ENCODE measurements at regions not wholly inside any gene's neighbourhood (a gene's known extent, or its start where the extent isn't known, plus 50 kb on each side); places are given as distances from the start of the nearest gene placed in this dataset.
"Not testable (repeated sequence)": the region's sequence is repeated elsewhere in the genome, so short reads cannot be mapped to it uniquely, and the experiment has no call there.

- FAIRE-seq: no peak
- no peak for DNase-seq (ENCODE audit: insufficient read length, low spot score)
- no peak for TF ChIP-seq PAX5 (IDR thresholded peaks at IDR 0.05; ENCODE audit: insufficient read depth, low read length, severe bottlenecking)
- TF ChIP-seq POU2F2 (IDR thresholded peaks at IDR 0.05; ENCODE audit: low read depth, low read length): no peak
- TF ChIP-seq POLR2AphosphoS5 (IDR thresholded peaks at IDR 0.05; ENCODE audit: low read depth, low read length): no peak
- TF ChIP-seq POLR2A (IDR thresholded peaks at IDR 0.05; ENCODE audit: low read depth, low read length): no peak
- TF ChIP-seq SPI1 (IDR thresholded peaks at IDR 0.05; ENCODE audit: low read depth, low read length): no peak
- TF ChIP-seq TAF1 (IDR thresholded peaks at IDR 0.05; ENCODE audit: low read depth, low read length): no peak
Observed at GRCh38 chr9:102439583-102439982, 555.5 kb upstream of the CYLC2 start.

- not testable (repeated sequence) for DNase-seq (ENCODE audit: insufficient read length, low spot score); FAIRE-seq
Observed at GRCh38 chr9:102436599-102436998, 558.5 kb upstream of the CYLC2 start.

- FAIRE-seq (no peak), DNase-seq (ENCODE audit: insufficient read length, low spot score) (no peak)
- no peak for TF ChIP-seq POLR2AphosphoS5 (IDR thresholded peaks at IDR 0.05; ENCODE audit: low read depth, low read length)
- TF ChIP-seq POLR2A (IDR thresholded peaks at IDR 0.05; ENCODE audit: low read depth, low read length): no peak
- TF ChIP-seq PAX5 (IDR thresholded peaks at IDR 0.05; ENCODE audit: insufficient read depth, low read length, severe bottlenecking): no peak
- TF ChIP-seq POU2F2 (IDR thresholded peaks at IDR 0.05; ENCODE audit: low read depth, low read length): no peak
- TF ChIP-seq SPI1 (IDR thresholded peaks at IDR 0.05; ENCODE audit: low read depth, low read length): no peak
- no peak for TF ChIP-seq TAF1 (IDR thresholded peaks at IDR 0.05; ENCODE audit: low read depth, low read length)
Observed at GRCh38 chr9:102435427-102435826, 559.7 kb upstream of the CYLC2 start.

GRCh38 chr9:102434545-102434944 is 560.6 kb upstream of the CYLC2 start:
- DNase-seq (ENCODE audit: insufficient read length, low spot score) (no peak), FAIRE-seq (no peak)
- TF ChIP-seq POLR2AphosphoS5 (IDR thresholded peaks at IDR 0.05; ENCODE audit: low read depth, low read length): no peak
- no peak for TF ChIP-seq TAF1 (IDR thresholded peaks at IDR 0.05; ENCODE audit: low read depth, low read length)
- no peak for TF ChIP-seq POU2F2 (IDR thresholded peaks at IDR 0.05; ENCODE audit: low read depth, low read length)
- TF ChIP-seq PAX5 (IDR thresholded peaks at IDR 0.05; ENCODE audit: insufficient read depth, low read length, severe bottlenecking): no peak
- no peak for TF ChIP-seq SPI1 (IDR thresholded peaks at IDR 0.05; ENCODE audit: low read depth, low read length)
- no peak for TF ChIP-seq POLR2A (IDR thresholded peaks at IDR 0.05; ENCODE audit: low read depth, low read length)

GRCh38 chr9:102428305-102428704 is 566.8 kb upstream of the CYLC2 start:
- FAIRE-seq (no peak), DNase-seq (ENCODE audit: insufficient read length, low spot score) (no peak)
- TF ChIP-seq POLR2AphosphoS5 (IDR thresholded peaks at IDR 0.05; ENCODE audit: low read depth, low read length) (no peak), POU2F2 (IDR thresholded peaks at IDR 0.05; ENCODE audit: low read depth, low read length) (no peak), SPI1 (IDR thresholded peaks at IDR 0.05; ENCODE audit: low read depth, low read length) (no peak), POLR2A (IDR thresholded peaks at IDR 0.05; ENCODE audit: low read depth, low read length) (no peak)

- not testable (repeated sequence) for DNase-seq (ENCODE audit: insufficient read length, low spot score); FAIRE-seq
Observed at GRCh38 chr9:102416251-102416650, 578.9 kb upstream of the CYLC2 start.

GRCh38 chr9:102405218-102405867 is 589.8 kb upstream of the CYLC2 start:
- FAIRE-seq: no peak
- TF ChIP-seq SPI1 (IDR thresholded peaks at IDR 0.05; ENCODE audit: low read depth, low read length) (no peak), POU2F2 (IDR thresholded peaks at IDR 0.05; ENCODE audit: low read depth, low read length) (no peak), POLR2AphosphoS5 (IDR thresholded peaks at IDR 0.05; ENCODE audit: low read depth, low read length) (no peak), TAF1 (IDR thresholded peaks at IDR 0.05; ENCODE audit: low read depth, low read length) (no peak), POLR2A (IDR thresholded peaks at IDR 0.05; ENCODE audit: low read depth, low read length) (no peak), PAX5 (IDR thresholded peaks at IDR 0.05; ENCODE audit: insufficient read depth, low read length, severe bottlenecking) (no peak)
- no peak for DNase-seq (ENCODE audit: insufficient read length, low spot score)

GRCh38 chr9:102403514-102403913 is 591.6 kb upstream of the CYLC2 start:
- DNase-seq (ENCODE audit: insufficient read length, low spot score): no peak
- no peak for FAIRE-seq
- no peak for TF ChIP-seq TAF1 (IDR thresholded peaks at IDR 0.05; ENCODE audit: low read depth, low read length)
- TF ChIP-seq PAX5 (IDR thresholded peaks at IDR 0.05; ENCODE audit: insufficient read depth, low read length, severe bottlenecking): no peak
- TF ChIP-seq POLR2A (IDR thresholded peaks at IDR 0.05; ENCODE audit: low read depth, low read length): no peak
- TF ChIP-seq SPI1 (IDR thresholded peaks at IDR 0.05; ENCODE audit: low read depth, low read length): no peak
- no peak for TF ChIP-seq POU2F2 (IDR thresholded peaks at IDR 0.05; ENCODE audit: low read depth, low read length)

GRCh38 chr9:102398205-102398604 is 596.9 kb upstream of the CYLC2 start:
- FAIRE-seq: no peak
- no peak for TF ChIP-seq POU2F2 (IDR thresholded peaks at IDR 0.05; ENCODE audit: low read depth, low read length)
- no peak for TF ChIP-seq TAF1 (IDR thresholded peaks at IDR 0.05; ENCODE audit: low read depth, low read length)
- no peak for TF ChIP-seq SPI1 (IDR thresholded peaks at IDR 0.05; ENCODE audit: low read depth, low read length)
- no peak for TF ChIP-seq POLR2A (IDR thresholded peaks at IDR 0.05; ENCODE audit: low read depth, low read length)
- no peak for TF ChIP-seq POLR2AphosphoS5 (IDR thresholded peaks at IDR 0.05; ENCODE audit: low read depth, low read length)
- TF ChIP-seq PAX5 (IDR thresholded peaks at IDR 0.05; ENCODE audit: insufficient read depth, low read length, severe bottlenecking): no peak

GRCh38 chr9:102385620-102386019 is 609.5 kb upstream of the CYLC2 start:
- not testable (repeated sequence) for FAIRE-seq; DNase-seq (ENCODE audit: insufficient read length, low spot score)

More at GRCh38 chr9:102398205-102398604, 596.9 kb upstream of the CYLC2 start:
- no peak for DNase-seq (ENCODE audit: insufficient read length, low spot score)

Data from GM12891 (cell line).